ENCODE measurements at regions not wholly inside any gene's neighbourhood (a gene's known extent, or its start where the extent isn't known, plus 50 kb on each side); places are given as distances from the start of the nearest gene placed in this dataset.

DNA sequence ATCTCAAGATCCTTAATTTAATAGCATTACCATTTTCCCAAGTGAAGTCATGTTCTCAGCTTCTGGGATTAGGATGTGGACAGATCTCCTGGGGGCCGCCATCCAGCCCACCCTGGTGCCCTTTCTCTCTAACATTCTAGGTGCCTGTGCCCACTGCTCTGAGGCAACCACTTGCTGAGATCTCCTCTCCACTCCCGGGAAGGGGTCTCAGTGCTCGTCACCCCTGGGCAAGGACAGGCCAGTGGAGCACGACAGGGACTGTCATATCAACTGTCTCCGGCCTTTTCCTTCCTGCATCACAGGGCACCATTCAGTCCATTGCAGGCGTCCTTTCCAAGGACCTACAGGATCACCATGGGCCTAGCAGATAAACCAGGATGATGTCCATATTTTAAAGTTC, 304.8 kb downstream of the AJAP1 start:
- POLR2A ChIA-PET: no interaction called here
- Mint-ChIP-seq H3K27me3 (ENCODE audit: insufficient read depth, unreplicated experiment) (peaks cover 4% of the 10 kb centered on the region), H3K27ac (ENCODE audit: unreplicated experiment) (no peak overlapping the region), H3K9me3 (ENCODE audit: unreplicated experiment) (peaks cover 18% of the 10 kb centered on the region), H3K4me3 (ENCODE audit: unreplicated experiment) (no peak overlapping the region), H3K36me3 (ENCODE audit: insufficient read depth, unreplicated experiment) (no peaks in the 10 kb centered on the region), H3K4me1 (ENCODE audit: low read depth, unreplicated experiment) (no peaks in the 10 kb centered on the region)
- TF ChIP-seq, protein P1, sequence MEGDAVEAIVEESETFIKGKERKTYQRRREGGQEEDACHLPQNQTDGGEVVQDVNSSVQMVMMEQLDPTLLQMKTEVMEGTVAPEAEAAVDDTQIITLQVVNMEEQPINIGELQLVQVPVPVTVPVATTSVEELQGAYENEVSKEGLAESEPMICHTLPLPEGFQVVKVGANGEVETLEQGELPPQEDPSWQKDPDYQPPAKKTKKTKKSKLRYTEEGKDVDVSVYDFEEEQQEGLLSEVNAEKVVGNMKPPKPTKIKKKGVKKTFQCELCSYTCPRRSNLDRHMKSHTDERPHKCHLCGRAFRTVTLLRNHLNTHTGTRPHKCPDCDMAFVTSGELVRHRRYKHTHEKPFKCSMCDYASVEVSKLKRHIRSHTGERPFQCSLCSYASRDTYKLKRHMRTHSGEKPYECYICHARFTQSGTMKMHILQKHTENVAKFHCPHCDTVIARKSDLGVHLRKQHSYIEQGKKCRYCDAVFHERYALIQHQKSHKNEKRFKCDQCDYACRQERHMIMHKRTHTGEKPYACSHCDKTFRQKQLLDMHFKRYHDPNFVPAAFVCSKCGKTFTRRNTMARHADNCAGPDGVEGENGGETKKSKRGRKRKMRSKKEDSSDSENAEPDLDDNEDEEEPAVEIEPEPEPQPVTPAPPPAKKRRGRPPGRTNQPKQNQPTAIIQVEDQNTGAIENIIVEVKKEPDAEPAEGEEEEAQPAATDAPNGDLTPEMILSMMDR (IDR thresholded peaks at IDR 0.05; ENCODE audit: insufficient read depth in 1 of 2, low read depth in 1 of 2, low read length in 1 of 2, severe bottlenecking in 1 of 2, unreplicated experiment in 1 of 2): no peak
- Histone ChIP-seq H3K36me3 (ENCODE audit: control insufficient read depth, insufficient read depth, low read length) (no peaks in the 10 kb centered on the region), H3K9me3 (no peaks in the 10 kb centered on the region), H3K27me3 (replicated peaks; ENCODE audit: control insufficient read depth, insufficient read depth, low read length) (no peaks in the 10 kb centered on the region), H3K4me3 (ENCODE audit: low read depth, low read length) (no peak overlapping the region), H3K4me1 (no peaks in the 10 kb centered on the region)
- no peak for DNase-seq
- intact Hi-C loops (cut with micrococcal nuclease; ENCODE audit: unreplicated experiment): no loop called here
- no TSS peak for BruUV-seq (replicated peaks)
- CTCF ChIA-PET: no interaction called here

DNA sequence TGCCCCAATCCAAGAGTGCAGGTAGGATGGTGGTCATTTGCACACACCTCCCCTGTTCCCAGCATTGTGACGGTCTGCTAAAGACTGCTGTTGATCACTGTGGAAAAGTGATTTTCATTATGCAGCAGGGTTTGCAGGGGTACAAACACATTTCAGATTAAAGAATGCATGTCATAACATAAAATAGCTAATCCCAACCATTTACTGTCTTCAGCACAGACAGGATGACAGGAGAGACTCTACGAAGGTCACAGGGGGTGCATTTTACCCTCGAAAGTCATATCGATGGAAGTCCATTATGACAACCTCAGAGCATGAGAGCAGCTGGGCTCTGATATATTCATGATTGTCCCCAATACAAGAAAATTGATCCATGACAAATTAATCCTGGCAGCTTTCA, 302.6 kb downstream of the AJAP1 start:
- H3K4me3 ChIP-seq (ENCODE audit: low read depth, low read length): no peak overlapping the region
- H3K9me3 Mint-ChIP-seq (ENCODE audit: unreplicated experiment): peaks cover 30% of the 10 kb centered on the region
- H3K27ac Mint-ChIP-seq (ENCODE audit: unreplicated experiment): no peak overlapping the region
- no peaks in the 10 kb centered on the region for H3K4me1 ChIP-seq
- DNase-seq: no peak
- H3K36me3 ChIP-seq (ENCODE audit: control insufficient read depth, insufficient read depth, low read length): no peaks in the 10 kb centered on the region
- no peaks in the 10 kb centered on the region for H3K9me3 ChIP-seq
- no TSS peak for BruUV-seq (replicated peaks)
- no peaks in the 10 kb centered on the region for H3K27me3 ChIP-seq (replicated peaks; ENCODE audit: control insufficient read depth, insufficient read depth, low read length)
- TF ChIP-seq, protein P1 (IDR thresholded peaks at IDR 0.05; ENCODE audit: insufficient read depth in 1 of 2, low read depth in 1 of 2, low read length in 1 of 2, severe bottlenecking in 1 of 2, unreplicated experiment in 1 of 2): no peak
- H3K36me3 Mint-ChIP-seq (ENCODE audit: insufficient read depth, unreplicated experiment): no peaks in the 10 kb centered on the region
- no peaks in the 10 kb centered on the region for H3K4me1 Mint-ChIP-seq (ENCODE audit: low read depth, unreplicated experiment)
- peaks cover 3% of the 10 kb centered on the region for H3K27me3 Mint-ChIP-seq (ENCODE audit: insufficient read depth, unreplicated experiment)
- H3K4me3 Mint-ChIP-seq (ENCODE audit: unreplicated experiment): no peak overlapping the region
- intact Hi-C loops (cut with micrococcal nuclease; ENCODE audit: unreplicated experiment): no loop called here
- ChIA-PET POLR2A (no interaction called here), CTCF (no interaction called here)

DNA sequence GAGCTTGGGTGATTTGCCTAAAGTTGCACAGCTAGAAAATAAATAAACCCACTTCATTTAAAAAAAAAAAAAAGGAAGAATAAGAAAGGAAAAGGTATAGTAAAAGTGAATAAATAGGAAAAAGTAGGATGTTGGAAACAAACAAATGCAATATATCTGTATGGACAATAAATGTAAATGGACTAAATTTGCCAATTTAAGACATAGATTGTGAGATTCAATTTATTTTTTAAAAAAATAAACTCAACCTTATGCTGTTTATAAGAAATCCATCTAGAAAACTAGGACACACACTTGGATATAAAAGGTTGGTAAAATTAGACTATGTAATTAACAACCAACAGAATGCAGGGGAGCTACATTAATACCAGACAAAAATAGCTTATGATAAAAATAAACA, 300.0 kb downstream of the AJAP1 start:
- intact Hi-C loops (cut with micrococcal nuclease; ENCODE audit: unreplicated experiment): no loop called here
- H3K27me3 ChIP-seq (replicated peaks; ENCODE audit: control insufficient read depth, insufficient read depth, low read length): no peaks in the 10 kb centered on the region
- H3K4me3 Mint-ChIP-seq (ENCODE audit: unreplicated experiment): no peak overlapping the region
- H3K27me3 Mint-ChIP-seq (ENCODE audit: insufficient read depth, unreplicated experiment): no peaks in the 10 kb centered on the region
- no peak for DNase-seq
- no peak overlapping the region for H3K4me3 ChIP-seq (ENCODE audit: low read depth, low read length)
- no TSS peak for BruUV-seq (replicated peaks)
- no peak overlapping the region for H3K27ac Mint-ChIP-seq (ENCODE audit: unreplicated experiment)
- ChIA-PET POLR2A (no interaction called here), CTCF (no interaction called here)
- H3K9me3 ChIP-seq: no peaks in the 10 kb centered on the region
- peaks cover 20% of the 10 kb centered on the region for H3K9me3 Mint-ChIP-seq (ENCODE audit: unreplicated experiment)
- no peaks in the 10 kb centered on the region for H3K36me3 ChIP-seq (ENCODE audit: control insufficient read depth, insufficient read depth, low read length)
- no peaks in the 10 kb centered on the region for H3K36me3 Mint-ChIP-seq (ENCODE audit: insufficient read depth, unreplicated experiment)
- TF ChIP-seq, protein P1 (IDR thresholded peaks at IDR 0.05; ENCODE audit: insufficient read depth in 1 of 2, low read depth in 1 of 2, low read length in 1 of 2, severe bottlenecking in 1 of 2, unreplicated experiment in 1 of 2): no peak
- H3K4me1 Mint-ChIP-seq (ENCODE audit: low read depth, unreplicated experiment): no peaks in the 10 kb centered on the region
- no peaks in the 10 kb centered on the region for H3K4me1 ChIP-seq

Data from Caco-2 (cell line).